ENCODE measurements at regions not wholly inside any gene's neighbourhood (a gene's known extent, or its start where the extent isn't known, plus 50 kb on each side); places are given as distances from the start of the nearest gene placed in this dataset.

DNA sequence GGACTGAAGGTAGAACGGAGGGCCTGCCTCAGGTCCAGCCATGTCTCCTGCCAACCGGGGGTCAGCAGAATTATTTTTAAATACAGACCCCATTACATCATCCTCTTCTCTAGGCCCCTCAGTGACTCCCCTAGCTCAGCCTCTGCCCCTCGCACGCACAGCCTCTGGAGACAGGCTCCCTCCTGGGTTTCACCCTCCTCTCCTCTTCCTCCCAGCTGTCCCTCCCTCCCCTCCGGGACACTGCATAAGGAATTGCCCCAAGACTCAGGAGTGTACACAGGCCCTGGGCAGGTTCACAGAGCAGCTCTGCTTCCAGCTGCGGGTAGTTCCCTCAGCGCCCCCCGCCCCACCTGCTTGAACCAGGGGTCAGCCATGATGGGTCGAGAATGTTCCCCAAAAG lies 520.2 kb upstream of the MYT1L start:
- TF ChIP-seq EP300 (IDR thresholded peaks at IDR 0.05; ENCODE audit: borderline replicate concordance in 1 of 2, control insufficient read depth in 1 of 2, low read depth in 2 of 2, low read length in 2 of 2) (no peak), NR2C2 (IDR thresholded peaks at IDR 0.05; ENCODE audit: borderline replicate concordance, control insufficient read depth, insufficient read length, low read depth) (no peak), CTCF (IDR thresholded peaks at IDR 0.05 in 2 of 3, conservative IDR thresholded peaks at IDR 0.05 in 1 of 3; ENCODE audit: control insufficient read depth in 2 of 3, extremely low read depth in 1 of 3, insufficient read depth in 1 of 3, low read depth in 3 of 3, low read length in 3 of 3) (no peak), SMARCA5 (IDR thresholded peaks at IDR 0.05) (no peak), ZNF274 (IDR thresholded peaks at IDR 0.05; ENCODE audit: insufficient read depth, insufficient read length) (no peak), CBFB (IDR thresholded peaks at IDR 0.05; ENCODE audit: low read depth) (no peak), E2F4 (IDR thresholded peaks at IDR 0.05; ENCODE audit: low read depth, low read length) (no peak), MYC (IDR thresholded peaks at IDR 0.05; ENCODE audit: insufficient read depth, insufficient read length, insufficient replicate concordance, low read length, severe bottlenecking) (no peak), FOS (IDR thresholded peaks at IDR 0.05; ENCODE audit: borderline replicate concordance, extremely low read depth, insufficient read length) (no peak), NFYB (IDR thresholded peaks at IDR 0.05; ENCODE audit: insufficient read depth, low read depth, low read length) (no peak), SIX5 (IDR thresholded peaks at IDR 0.05; ENCODE audit: low read depth, low read length, severe bottlenecking) (no peak), TAF1 (IDR thresholded peaks at IDR 0.05; ENCODE audit: borderline replicate concordance, low read depth, low read length) (no peak), MLLT1 (IDR thresholded peaks at IDR 0.05) (no peak), YY1 (IDR thresholded peaks at IDR 0.05; ENCODE audit: low read depth, low read length) (no peak)

Measured in GM12878 (cell line).